ENCODE measurements at regions not wholly inside any gene's neighbourhood (a gene's known extent, or its start where the extent isn't known, plus 50 kb on each side); places are given as distances from the start of the nearest gene placed in this dataset.

DNA sequence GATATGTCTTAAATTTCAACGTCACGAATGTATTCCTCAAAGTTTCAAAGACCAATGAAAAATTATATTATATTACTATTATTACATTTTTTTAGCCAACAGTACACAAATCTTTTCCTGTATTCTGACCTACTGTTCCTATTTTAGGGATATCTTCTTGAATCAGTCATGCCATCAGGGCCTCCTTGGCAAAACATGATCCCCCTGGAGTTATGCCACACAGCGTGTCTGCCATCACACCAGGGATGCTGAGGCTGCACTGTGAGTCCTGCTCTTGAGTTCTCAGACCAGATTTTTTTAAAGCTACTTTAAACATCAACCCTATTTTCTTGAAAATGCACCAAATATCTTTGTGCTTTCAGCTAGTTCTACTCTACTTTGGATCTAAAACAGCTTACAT lies 425.9 kb upstream of the ZNF385D start:
- TF ChIP-seq, protein P1, sequence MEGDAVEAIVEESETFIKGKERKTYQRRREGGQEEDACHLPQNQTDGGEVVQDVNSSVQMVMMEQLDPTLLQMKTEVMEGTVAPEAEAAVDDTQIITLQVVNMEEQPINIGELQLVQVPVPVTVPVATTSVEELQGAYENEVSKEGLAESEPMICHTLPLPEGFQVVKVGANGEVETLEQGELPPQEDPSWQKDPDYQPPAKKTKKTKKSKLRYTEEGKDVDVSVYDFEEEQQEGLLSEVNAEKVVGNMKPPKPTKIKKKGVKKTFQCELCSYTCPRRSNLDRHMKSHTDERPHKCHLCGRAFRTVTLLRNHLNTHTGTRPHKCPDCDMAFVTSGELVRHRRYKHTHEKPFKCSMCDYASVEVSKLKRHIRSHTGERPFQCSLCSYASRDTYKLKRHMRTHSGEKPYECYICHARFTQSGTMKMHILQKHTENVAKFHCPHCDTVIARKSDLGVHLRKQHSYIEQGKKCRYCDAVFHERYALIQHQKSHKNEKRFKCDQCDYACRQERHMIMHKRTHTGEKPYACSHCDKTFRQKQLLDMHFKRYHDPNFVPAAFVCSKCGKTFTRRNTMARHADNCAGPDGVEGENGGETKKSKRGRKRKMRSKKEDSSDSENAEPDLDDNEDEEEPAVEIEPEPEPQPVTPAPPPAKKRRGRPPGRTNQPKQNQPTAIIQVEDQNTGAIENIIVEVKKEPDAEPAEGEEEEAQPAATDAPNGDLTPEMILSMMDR (IDR thresholded peaks at IDR 0.05) = no peak
- Histone ChIP-seq H3K27me3 (no peaks in the 10 kb centered on the region), H3K9me3 (no peaks in the 10 kb centered on the region), H3K27ac (no peak overlapping the region), H3K4me3 (no peak overlapping the region), H3K36me3 (no peaks in the 10 kb centered on the region), H3K4me1 (no peaks in the 10 kb centered on the region)
- DNase-seq (ENCODE audit: low spot score) = no peak

DNA sequence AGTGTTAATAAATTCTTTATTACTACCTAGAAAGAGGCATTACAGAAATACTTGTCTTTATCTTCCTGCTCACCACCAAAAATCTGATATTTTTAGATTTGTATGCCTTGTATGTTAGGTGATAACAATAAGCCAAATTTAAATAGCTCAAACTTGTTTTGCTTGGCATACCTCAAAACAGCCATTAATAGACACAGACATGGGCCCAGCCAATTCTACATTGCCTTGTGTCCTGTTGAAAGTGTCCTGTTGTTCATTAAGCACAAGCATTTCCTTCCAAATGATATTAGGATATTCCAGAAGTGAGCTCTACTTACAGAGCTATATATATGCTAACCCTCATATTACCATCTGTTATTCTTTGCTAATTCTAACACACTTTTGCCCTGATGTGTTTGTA lies 438.6 kb upstream of the ZNF385D start:
- no peaks in the 10 kb centered on the region for H3K36me3 ChIP-seq
- DNase-seq (ENCODE audit: low spot score) = no peak
- H3K9me3 ChIP-seq = no peaks in the 10 kb centered on the region
- TF ChIP-seq, protein P1 (IDR thresholded peaks at IDR 0.05) = no peak
- H3K27ac ChIP-seq = no peak overlapping the region
- H3K27me3 ChIP-seq = no peaks in the 10 kb centered on the region
- no peaks in the 10 kb centered on the region for H3K4me1 ChIP-seq
- H3K4me3 ChIP-seq = no peak overlapping the region

DNA sequence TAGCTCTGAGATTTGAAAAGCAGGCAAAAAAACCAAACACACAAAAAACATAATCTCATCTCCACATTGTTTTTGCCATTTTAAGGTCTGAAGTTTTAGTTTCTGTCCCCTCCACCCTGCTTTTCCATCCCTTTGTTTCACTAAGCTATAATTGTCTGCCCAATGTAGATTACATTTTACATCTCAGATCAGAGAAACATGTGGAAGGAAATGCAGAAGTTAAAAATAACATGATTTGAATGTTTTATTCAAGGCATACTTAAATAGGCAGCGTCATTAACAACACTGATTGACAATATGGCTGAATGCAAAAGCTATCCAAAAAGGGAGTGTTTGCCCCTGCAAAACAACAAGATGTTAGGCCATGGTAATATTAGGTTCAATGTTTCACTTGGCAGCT lies 448.1 kb upstream of the ZNF385D start:
- TF ChIP-seq, protein P1 (IDR thresholded peaks at IDR 0.05) = no peak
- H3K27ac ChIP-seq = no peak overlapping the region
- DNase-seq (ENCODE audit: low spot score) = no peak
- H3K9me3 ChIP-seq = no peaks in the 10 kb centered on the region
- no peaks in the 10 kb centered on the region for H3K4me1 ChIP-seq
- no peak overlapping the region for H3K4me3 ChIP-seq
- H3K27me3 ChIP-seq = no peaks in the 10 kb centered on the region
- no peaks in the 10 kb centered on the region for H3K36me3 ChIP-seq

DNA sequence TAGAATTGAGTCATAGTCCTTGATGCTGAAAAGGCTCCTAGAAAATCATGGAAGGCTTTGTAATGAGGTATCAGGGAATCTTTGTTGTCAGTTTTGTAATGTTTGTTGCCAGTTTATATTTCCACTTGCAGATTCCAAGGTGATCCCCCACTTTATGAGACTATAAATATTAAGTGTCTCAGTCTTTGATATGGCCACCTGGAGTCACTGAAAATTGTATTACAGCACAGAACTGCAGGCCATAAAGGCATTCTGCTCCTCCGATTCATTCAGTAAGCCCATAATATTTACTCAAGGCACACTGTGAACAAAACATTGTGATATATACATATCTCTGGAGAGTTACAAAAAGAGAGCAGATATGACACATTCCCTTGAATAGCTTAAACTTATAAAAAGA lies 457.8 kb upstream of the ZNF385D start:
- H3K36me3 ChIP-seq = no peaks in the 10 kb centered on the region
- H3K4me1 ChIP-seq = no peaks in the 10 kb centered on the region
- no peak overlapping the region for H3K4me3 ChIP-seq
- no peak overlapping the region for H3K27ac ChIP-seq
- no peak for DNase-seq (ENCODE audit: low spot score)
- H3K27me3 ChIP-seq = no peaks in the 10 kb centered on the region
- TF ChIP-seq, protein P1 (IDR thresholded peaks at IDR 0.05) = no peak
- H3K9me3 ChIP-seq = no peaks in the 10 kb centered on the region

DNA sequence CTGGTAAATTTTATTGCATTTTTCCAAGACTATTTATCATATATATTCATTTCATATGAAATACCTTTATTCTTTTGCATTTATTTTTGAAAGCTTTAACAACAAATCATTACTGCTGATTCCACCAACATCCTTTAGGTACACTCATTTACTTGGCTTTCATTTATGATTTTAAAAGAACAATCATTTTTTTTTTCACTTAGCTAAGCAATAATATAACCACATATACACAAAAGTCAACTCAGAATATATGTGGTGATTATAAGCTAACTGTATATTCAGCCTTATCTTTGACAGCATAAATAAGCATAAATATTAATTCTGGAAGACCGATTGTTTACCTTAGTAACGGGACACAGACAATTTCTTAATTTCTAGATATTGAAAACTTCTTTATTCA lies 458.6 kb upstream of the ZNF385D start:
- DNase-seq (ENCODE audit: low spot score) = no peak
- Histone ChIP-seq H3K4me1 (no peaks in the 10 kb centered on the region), H3K27me3 (no peaks in the 10 kb centered on the region), H3K9me3 (no peaks in the 10 kb centered on the region), H3K36me3 (no peaks in the 10 kb centered on the region), H3K4me3 (no peak overlapping the region), H3K27ac (no peak overlapping the region)
- TF ChIP-seq, protein P1 (IDR thresholded peaks at IDR 0.05) = no peak

DNA sequence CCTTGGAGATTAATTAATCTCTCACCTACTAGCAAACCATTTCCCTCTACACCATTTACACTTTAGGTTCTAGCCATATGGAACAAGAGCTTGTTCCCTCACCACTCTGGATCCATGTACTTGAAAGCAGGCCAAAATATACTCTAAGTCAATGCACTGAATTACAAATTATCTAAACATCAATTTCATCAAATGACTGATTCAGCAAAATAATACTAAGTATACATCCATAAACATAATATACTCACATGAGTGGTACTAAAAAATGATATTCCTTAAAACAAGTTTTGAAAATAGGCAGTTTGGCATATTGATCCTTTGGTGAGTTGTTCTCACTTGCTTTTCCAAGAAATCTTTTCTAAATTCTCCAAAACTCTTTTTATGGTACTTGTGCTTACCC lies 459.7 kb upstream of the ZNF385D start:
- TF ChIP-seq, protein P1 (IDR thresholded peaks at IDR 0.05) = no peak
- DNase-seq (ENCODE audit: low spot score) = no peak
- no peaks in the 10 kb centered on the region for H3K9me3 ChIP-seq
- H3K27ac ChIP-seq = no peak overlapping the region
- H3K27me3 ChIP-seq = no peaks in the 10 kb centered on the region
- no peaks in the 10 kb centered on the region for H3K36me3 ChIP-seq
- H3K4me3 ChIP-seq = no peak overlapping the region
- no peaks in the 10 kb centered on the region for H3K4me1 ChIP-seq
